CD4-positive, alpha-beta memory T cell (primary cell): ENCODE measurements at regions not wholly inside any gene's neighbourhood (a gene's known extent, or its start where the extent isn't known, plus 50 kb on each side); places are given as distances from the start of the nearest gene placed in this dataset.

Source experiments
- CTCF ChIA-PET: fragments of 350-600 bp; sonication (Branson Sonifier 250); formaldehyde crosslinking; loops from one replicate; lab custom pipeline; 2021; ENCODE audit warnings: inconsistent platforms; ENCODE audit not compliant: partially characterized antibody; lab: Charles Lee
- POLR2A ChIA-PET: fragments of 350-600 bp; sonication (Branson Sonifier 250); formaldehyde crosslinking; loops from one replicate; lab custom pipeline; 2021; ENCODE audit not compliant: partially characterized antibody; lab: Charles Lee
- DNase-seq, 5 donors: peaks; one replicate each; pipeline versions ENCODE4 v3.0.0 to v3.0.0-alpha.2; 2020 to 2022; ENCODE audit warnings: mixed read lengths in 1 of 5
- H3K27ac ChIP-seq: one replicate; pipeline ENCODE4 v1.7.0; 2013; ENCODE audit warnings: low read depth, low read length
- H3K27me3 ChIP-seq: 2 replicates; pipeline ENCODE4 v1.7.0; 2013; ENCODE audit warnings: mild to moderate bottlenecking, low read length, moderate library complexity; ENCODE audit not compliant: insufficient read depth
- H3K36me3 ChIP-seq: 2 replicates; pipeline ENCODE4 v1.7.0; 2013; ENCODE audit warnings: mild to moderate bottlenecking, low read length, moderate library complexity; ENCODE audit not compliant: insufficient read depth
- H3K4me1 ChIP-seq: 2 replicates; pipeline ENCODE4 v1.7.0; 2013; ENCODE audit warnings: mild to moderate bottlenecking, low read length, moderate library complexity; ENCODE audit not compliant: insufficient read depth
- H3K4me3 ChIP-seq, 2 donors: one replicate each; pipeline ENCODE4 v1.7.0; 2013; ENCODE audit warnings: low read length in 2 of 2, mild to moderate bottlenecking in 1 of 2
- H3K9me3 ChIP-seq, 2 donors: one replicate each; pipeline ENCODE4 v1.7.0; 2013; ENCODE audit warnings: low read length in 2 of 2, control low read depth in 1 of 2; ENCODE audit not compliant: control insufficient read depth in 1 of 2
- H3K27ac Mint-ChIP-seq, 7 donors: one replicate each; pipeline ENCODE4 v1.8.0; 2020 to 2021; ENCODE audit warnings: mixed read lengths in 7 of 7, mild to moderate bottlenecking in 6 of 7, inconsistent platforms in 3 of 7, moderate library complexity in 3 of 7
- H3K27me3 Mint-ChIP-seq, 2 donors: one replicate each; pipeline ENCODE4 v1.8.0; 2020 to 2021; ENCODE audit warnings: mixed read lengths in 2 of 2
- H3K36me3 Mint-ChIP-seq, 2 donors: one replicate each; pipeline ENCODE4 v1.8.0; 2020 to 2021; ENCODE audit warnings: mixed read lengths in 2 of 2, inconsistent platforms in 1 of 2, mild to moderate bottlenecking in 1 of 2
- H3K4me1 Mint-ChIP-seq, 4 donors: one replicate each; pipeline ENCODE4 v1.8.0; 2020 to 2021; ENCODE audit warnings: mixed read lengths in 4 of 4, mild to moderate bottlenecking in 1 of 4
- H3K4me3 Mint-ChIP-seq, 8 donors: one replicate each; pipeline ENCODE4 v1.8.0; 2020 to 2021; ENCODE audit warnings: mixed read lengths in 8 of 8, mild to moderate bottlenecking in 7 of 8, moderate library complexity in 6 of 8, inconsistent platforms in 3 of 8
- H3K9me3 Mint-ChIP-seq, 8 donors: one replicate each; pipeline ENCODE4 v1.8.0; 2020 to 2021; ENCODE audit warnings: mixed read lengths in 8 of 8, mild to moderate bottlenecking in 5 of 8, inconsistent platforms in 3 of 8, moderate library complexity in 1 of 8
- intact Hi-C: fragments of 100-400 bp; cut with micrococcal nuclease; formaldehyde crosslinking; loops from one replicate; pipeline ENCODE4 v1.15.1; 2023

GRCh38 chr1:30315185-30315960, 408.0 kb downstream of the MATN1 start:
- Mint-ChIP-seq H3K4me3 (no peak overlapping the region), H3K4me1 (no peaks in the 10 kb centered on the region), H3K27me3 (peaks cover 23 to 28% of the 10 kb centered on the region in 2 donors), H3K27ac (no peak overlapping the region), H3K9me3 (peaks cover 0 to 3% (median 0%) of the 10 kb centered on the region in 8 donors), H3K36me3 (no peaks in the 10 kb centered on the region)
- H3K36me3 ChIP-seq = no peaks in the 10 kb centered on the region
- H3K27me3 ChIP-seq = no peaks in the 10 kb centered on the region
- intact Hi-C loops = no loop called here
- POLR2A ChIA-PET = no interaction called here
- no peak for DNase-seq
- H3K9me3 ChIP-seq = no peaks in the 10 kb centered on the region
- H3K4me3 ChIP-seq = no peak overlapping the region
- H3K27ac ChIP-seq = no peak overlapping the region
- no peaks in the 10 kb centered on the region for H3K4me1 ChIP-seq
- CTCF ChIA-PET = no interaction called here

- ChIA-PET CTCF (no interaction called here), POLR2A (no interaction called here)
- no peaks in the 10 kb centered on the region for H3K36me3 ChIP-seq
- peaks cover 0 to 3% (median 0%) of the 10 kb centered on the region in 8 donors for H3K9me3 Mint-ChIP-seq
- H3K4me3 ChIP-seq = no peak overlapping the region
- H3K4me3 Mint-ChIP-seq = no peak overlapping the region
- H3K4me1 ChIP-seq = no peaks in the 10 kb centered on the region
- H3K27me3 ChIP-seq = no peaks in the 10 kb centered on the region
- H3K4me1 Mint-ChIP-seq = no peaks in the 10 kb centered on the region
- intact Hi-C loops = no loop called here
- H3K27me3 Mint-ChIP-seq = peaks cover 22 to 24% of the 10 kb centered on the region in 2 donors
- H3K9me3 ChIP-seq = no peaks in the 10 kb centered on the region
- no peak for DNase-seq
- no peak overlapping the region for H3K27ac ChIP-seq
- no peak overlapping the region for H3K27ac Mint-ChIP-seq
- H3K36me3 Mint-ChIP-seq = no peaks in the 10 kb centered on the region
Measured at GRCh38 chr1:30314591-30314990, 408.8 kb downstream of the MATN1 start.

- Histone ChIP-seq H3K36me3 (no peaks in the 10 kb centered on the region), H3K27ac (no peak overlapping the region), H3K27me3 (no peaks in the 10 kb centered on the region), H3K4me1 (no peaks in the 10 kb centered on the region), H3K9me3 (no peaks in the 10 kb centered on the region), H3K4me3 (no peak overlapping the region)
- Mint-ChIP-seq H3K36me3 (no peaks in the 10 kb centered on the region), H3K27ac (no peak overlapping the region), H3K27me3 (peaks cover 21 to 23% of the 10 kb centered on the region in 2 donors), H3K4me3 (no peak overlapping the region), H3K4me1 (no peaks in the 10 kb centered on the region), H3K9me3 (peaks cover 0 to 3% (median 0%) of the 10 kb centered on the region in 8 donors)
- POLR2A ChIA-PET = no interaction called here
- CTCF ChIA-PET = no interaction called here
- intact Hi-C loops = no loop called here
- DNase-seq = no peak
Measured at GRCh38 chr1:30313584-30313983, 409.8 kb downstream of the MATN1 start.

GRCh38 chr1:30313176-30313575, 410.2 kb downstream of the MATN1 start:
- POLR2A ChIA-PET = no interaction called here
- intact Hi-C loops = no loop called here
- H3K4me3 ChIP-seq = no peak overlapping the region
- DNase-seq = no peak
- CTCF ChIA-PET = no interaction called here
- H3K36me3 ChIP-seq = no peaks in the 10 kb centered on the region
- Mint-ChIP-seq H3K36me3 (no peaks in the 10 kb centered on the region), H3K4me3 (no peak overlapping the region), H3K27ac (no peak overlapping the region), H3K27me3 (peaks cover 19 to 23% of the 10 kb centered on the region in 2 donors), H3K4me1 (no peaks in the 10 kb centered on the region), H3K9me3 (peaks cover 0 to 3% (median 0%) of the 10 kb centered on the region in 8 donors)
- no peak overlapping the region for H3K27ac ChIP-seq
- H3K27me3 ChIP-seq = no peaks in the 10 kb centered on the region
- no peaks in the 10 kb centered on the region for H3K4me1 ChIP-seq
- no peaks in the 10 kb centered on the region for H3K9me3 ChIP-seq

GRCh38 chr1:30312226-30312625, 411.2 kb downstream of the MATN1 start:
- no peaks in the 10 kb centered on the region for H3K9me3 ChIP-seq
- Mint-ChIP-seq H3K4me1 (no peaks in the 10 kb centered on the region), H3K9me3 (peaks cover 0 to 3% (median 0%) of the 10 kb centered on the region in 8 donors), H3K27me3 (peaks cover 18% of the 10 kb centered on the region in 2 donors), H3K27ac (no peak overlapping the region), H3K4me3 (no peak overlapping the region), H3K36me3 (no peaks in the 10 kb centered on the region)
- H3K27ac ChIP-seq = no peak overlapping the region
- no peak overlapping the region for H3K4me3 ChIP-seq
- ChIA-PET POLR2A (no interaction called here), CTCF (no interaction called here)
- H3K4me1 ChIP-seq = no peaks in the 10 kb centered on the region
- intact Hi-C loops = no loop called here
- no peaks in the 10 kb centered on the region for H3K27me3 ChIP-seq
- no peak for DNase-seq
- no peaks in the 10 kb centered on the region for H3K36me3 ChIP-seq

GRCh38 chr1:30311749-30312148, 411.6 kb downstream of the MATN1 start:
- DNase-seq = no peak
- H3K36me3 ChIP-seq = no peaks in the 10 kb centered on the region
- Mint-ChIP-seq H3K4me1 (no peaks in the 10 kb centered on the region), H3K36me3 (no peaks in the 10 kb centered on the region), H3K9me3 (peaks cover 0 to 3% (median 0%) of the 10 kb centered on the region in 8 donors), H3K27me3 (peaks cover 18 to 19% of the 10 kb centered on the region in 2 donors), H3K27ac (no peak overlapping the region), H3K4me3 (no peak overlapping the region)
- POLR2A ChIA-PET = no interaction called here
- H3K4me1 ChIP-seq = no peaks in the 10 kb centered on the region
- no peaks in the 10 kb centered on the region for H3K9me3 ChIP-seq
- H3K4me3 ChIP-seq = no peak overlapping the region
- CTCF ChIA-PET = interaction anchor here (0.7 kb wide), 1 partner anchor 142 kb away, joined by 3 read pairs; no protein-coding TSS in a partner anchor
- H3K27ac ChIP-seq = no peak overlapping the region
- H3K27me3 ChIP-seq = no peaks in the 10 kb centered on the region
- intact Hi-C loops = no loop called here

- Mint-ChIP-seq H3K27me3 (peaks cover 21 to 22% of the 10 kb centered on the region in 2 donors), H3K4me1 (no peaks in the 10 kb centered on the region), H3K36me3 (no peaks in the 10 kb centered on the region), H3K27ac (no peak overlapping the region), H3K9me3 (no peaks in the 10 kb centered on the region), H3K4me3 (no peak overlapping the region)
- no peak overlapping the region for H3K4me3 ChIP-seq
- intact Hi-C loops = no loop called here
- ChIA-PET CTCF (interaction anchor here (0.7 kb wide), 1 partner anchor 142 kb away, joined by 3 read pairs; no protein-coding TSS in a partner anchor), POLR2A (interaction anchor here (1.4 kb wide), 1 partner anchor 12 kb away, joined by 3 read pairs; no protein-coding TSS in a partner anchor)
- no peak for DNase-seq
- no peaks in the 10 kb centered on the region for H3K9me3 ChIP-seq
- H3K36me3 ChIP-seq = no peaks in the 10 kb centered on the region
- no peaks in the 10 kb centered on the region for H3K27me3 ChIP-seq
- H3K4me1 ChIP-seq = no peaks in the 10 kb centered on the region
- no peak overlapping the region for H3K27ac ChIP-seq
Measured at GRCh38 chr1:30310966-30311742, 412.2 kb downstream of the MATN1 start.
